H54 (cell line): ENCODE measurements at regions not wholly inside any gene's neighbourhood (a gene's known extent, or its start where the extent isn't known, plus 50 kb on each side); places are given as distances from the start of the nearest gene placed in this dataset.

Experiments
- DNase-seq: peaks from one replicate; pipeline ENCODE4 v3.0.0; 2011; ENCODE audit warnings: low spot score, mixed read lengths; ENCODE audit not compliant: insufficient read length
- FAIRE-seq: peaks from 3 replicates; lab custom pipeline; 2011; peaks lifted over from hg19 to GRCh38; lab: Jason Lieb, UNC
- POLR2A ChIP-seq: IDR thresholded peaks from 2 replicates; pipeline ENCODE4 v1.6.1; 2011; ENCODE audit warnings: low read depth, mild to moderate bottlenecking, low read length

DNA sequence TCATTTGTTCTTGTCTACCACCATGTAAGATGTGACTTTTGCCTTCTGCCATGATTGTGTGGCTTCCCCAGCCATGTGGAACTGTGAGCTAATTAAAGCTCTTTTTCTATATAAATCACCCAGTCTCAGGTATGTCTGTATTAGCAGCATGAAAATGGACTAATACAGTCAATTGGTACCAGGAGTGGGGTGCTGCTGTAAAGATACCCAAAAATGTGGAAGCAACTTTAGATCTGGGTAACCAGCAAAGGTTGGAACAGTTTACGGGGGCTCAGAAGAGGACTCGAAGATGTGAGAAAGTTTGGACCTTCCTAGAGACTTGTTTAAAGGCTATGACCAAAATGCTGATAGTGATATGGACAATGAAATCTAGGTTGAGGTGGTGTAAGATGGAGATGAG is 488.9 kb downstream of the ISL1 start:
- FAIRE-seq, result no peak
- DNase-seq, result no peak
- TF ChIP-seq POLR2A, result no peak

DNA sequence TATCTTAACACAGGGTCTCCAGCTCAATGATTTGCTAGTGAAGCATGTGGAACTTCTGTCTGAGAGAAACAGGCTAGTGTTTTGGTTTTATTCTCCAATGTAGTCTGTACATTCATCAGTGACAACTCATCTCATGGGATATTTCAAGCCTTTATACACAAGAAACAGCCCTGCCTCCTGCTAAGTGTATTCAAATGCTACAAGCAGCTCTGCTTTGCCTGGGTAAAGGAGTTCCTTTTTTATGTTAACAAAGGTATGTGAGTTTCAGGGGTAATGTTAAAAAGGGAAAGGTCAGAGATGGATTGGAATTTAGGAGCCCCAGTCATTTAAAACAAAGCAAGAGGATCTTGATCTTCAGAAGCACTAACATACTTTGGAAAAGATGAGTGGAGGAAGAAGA is 498.7 kb downstream of the ISL1 start:
- FAIRE-seq (no peak), DNase-seq (no peak)
- TF ChIP-seq POLR2A, result no peak

DNA sequence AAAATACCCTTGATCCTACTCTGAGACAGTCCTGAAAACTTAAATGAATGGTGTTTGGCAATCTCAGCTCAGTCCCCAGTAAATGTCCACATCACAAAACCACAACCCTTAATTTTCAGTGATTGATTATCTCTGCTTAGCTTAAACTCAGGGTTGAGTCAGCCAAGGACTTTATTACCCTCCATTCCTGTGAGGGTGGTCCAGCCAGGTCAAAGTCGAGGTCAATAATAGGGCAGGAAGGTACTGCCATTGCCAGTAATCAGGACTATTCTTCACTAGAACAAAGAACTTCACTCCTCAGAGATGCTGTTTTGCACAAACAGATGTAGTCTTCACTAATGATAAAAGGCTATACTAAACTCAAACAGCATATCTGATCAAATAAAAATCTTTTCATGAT is 499.4 kb downstream of the ISL1 start:
- no peak for TF ChIP-seq POLR2A
- no peak for DNase-seq
- no peak for FAIRE-seq

DNA sequence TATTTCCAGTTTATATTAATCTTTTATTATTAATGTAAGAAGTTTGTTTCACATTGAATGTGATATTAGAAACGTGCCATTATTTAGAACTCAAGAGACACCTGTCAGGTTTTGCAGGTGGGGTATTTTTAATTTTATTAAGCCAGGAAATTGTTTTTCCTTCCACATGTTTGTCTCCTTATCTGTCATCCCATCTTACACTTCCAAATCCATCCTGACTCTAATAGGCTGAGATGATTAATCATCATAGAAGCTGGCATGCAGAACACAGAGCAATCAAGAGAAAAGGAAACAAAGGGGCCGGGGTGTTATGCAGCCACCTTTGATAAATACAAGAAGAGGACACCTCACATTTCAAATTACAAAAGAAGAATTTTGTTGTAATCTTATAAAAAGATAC is 506.5 kb downstream of the ISL1 start:
- no peak for FAIRE-seq
- TF ChIP-seq POLR2A, result no peak

DNA sequence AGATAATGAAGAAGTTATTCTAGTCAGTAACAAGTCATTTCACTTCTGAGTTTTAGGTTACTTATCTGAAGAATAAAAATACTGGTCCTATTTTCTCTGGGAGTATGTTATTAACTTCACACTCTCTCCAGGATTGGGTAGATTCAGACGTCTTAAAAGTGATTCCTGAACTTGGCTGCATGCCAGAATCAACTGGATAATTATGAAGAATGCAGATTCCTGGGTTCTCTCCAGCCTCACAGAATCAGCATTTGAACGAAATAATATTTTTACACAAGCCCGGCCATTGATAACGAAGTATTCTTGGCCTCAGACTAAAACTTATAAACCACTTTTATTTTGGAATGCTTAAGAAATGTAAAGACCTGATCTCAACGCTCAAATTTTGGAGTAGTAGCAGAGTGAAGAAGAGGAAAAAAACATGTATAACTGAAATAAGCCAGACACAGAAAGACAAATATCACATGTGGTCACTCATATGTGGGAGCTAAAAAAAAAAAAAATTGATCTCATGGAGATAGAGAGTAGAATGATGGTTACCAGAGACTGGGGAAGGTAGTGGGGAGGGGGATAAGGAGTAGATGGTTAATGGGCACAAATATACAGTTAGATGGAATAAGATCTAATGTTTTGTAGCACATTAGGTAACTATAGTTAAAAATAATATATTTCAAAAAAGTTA is 507.3 kb downstream of the ISL1 start:
- TF ChIP-seq POLR2A, result no peak
- DNase-seq, result no peak
- no peak for FAIRE-seq

More for the DNA sequence above, 506.5 kb downstream of the ISL1 start:
- DNase-seq, result no peak

DNA sequence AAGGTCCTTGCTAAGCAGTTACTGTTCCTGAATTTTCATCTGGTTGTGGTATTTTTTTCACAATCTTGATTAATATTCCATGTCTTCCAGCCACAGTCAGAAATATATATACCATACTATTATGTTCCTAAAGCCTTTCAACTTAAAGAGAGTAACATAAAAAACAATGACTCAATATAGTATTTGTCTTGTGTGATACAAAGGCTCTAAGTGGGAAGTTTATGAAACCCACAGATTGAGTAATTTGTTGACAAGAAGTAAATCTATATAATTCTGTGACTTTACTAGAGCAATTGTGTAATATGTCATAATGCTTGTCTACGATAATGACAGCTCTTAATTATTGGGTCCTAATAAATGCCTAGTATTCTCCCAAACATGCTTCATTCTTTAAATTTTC is 509.4 kb downstream of the ISL1 start:
- FAIRE-seq (no peak), DNase-seq (no peak)
- no peak for TF ChIP-seq POLR2A

DNA sequence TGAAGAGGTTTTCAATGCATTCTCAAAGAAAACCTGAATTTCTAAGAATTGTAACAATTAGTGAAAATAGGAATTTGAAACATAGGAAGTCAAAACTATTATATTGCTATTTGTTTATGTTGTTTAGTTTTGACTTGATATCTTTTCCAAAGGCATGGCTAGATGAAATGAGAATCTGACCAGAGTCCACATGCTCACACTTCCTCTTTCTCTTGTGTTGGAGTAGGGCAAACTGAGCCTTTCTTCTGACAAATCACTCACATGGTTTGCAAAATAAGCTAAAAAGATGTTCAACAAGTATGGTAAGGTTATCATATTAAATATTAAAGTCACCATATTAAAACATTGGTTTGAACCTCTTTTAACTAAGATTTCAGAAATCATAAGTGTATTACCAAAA is 512.6 kb downstream of the ISL1 start:
- FAIRE-seq, result no peak
- no peak for TF ChIP-seq POLR2A
- DNase-seq, result no peak

DNA sequence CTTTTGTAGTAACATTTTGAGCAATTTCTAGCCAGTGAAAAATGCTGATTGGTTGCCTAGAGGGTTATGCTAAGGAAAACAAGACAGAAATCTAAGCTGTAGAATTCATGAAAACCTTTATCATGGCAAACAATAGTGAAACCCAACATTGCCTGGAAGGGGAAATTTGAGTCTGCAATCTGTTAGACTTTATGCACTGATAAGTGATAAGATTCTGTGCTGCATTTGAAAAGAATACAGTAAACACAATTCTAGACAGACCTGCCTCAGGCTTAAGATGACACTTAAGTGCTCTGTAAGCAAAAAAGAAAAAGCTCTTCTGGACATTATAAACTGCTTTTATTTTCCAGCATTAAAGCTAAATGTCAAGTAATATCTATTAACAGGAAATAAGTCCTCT is 519.3 kb downstream of the ISL1 start:
- DNase-seq (no peak), FAIRE-seq (no peak)
- TF ChIP-seq POLR2A, result no peak

DNA sequence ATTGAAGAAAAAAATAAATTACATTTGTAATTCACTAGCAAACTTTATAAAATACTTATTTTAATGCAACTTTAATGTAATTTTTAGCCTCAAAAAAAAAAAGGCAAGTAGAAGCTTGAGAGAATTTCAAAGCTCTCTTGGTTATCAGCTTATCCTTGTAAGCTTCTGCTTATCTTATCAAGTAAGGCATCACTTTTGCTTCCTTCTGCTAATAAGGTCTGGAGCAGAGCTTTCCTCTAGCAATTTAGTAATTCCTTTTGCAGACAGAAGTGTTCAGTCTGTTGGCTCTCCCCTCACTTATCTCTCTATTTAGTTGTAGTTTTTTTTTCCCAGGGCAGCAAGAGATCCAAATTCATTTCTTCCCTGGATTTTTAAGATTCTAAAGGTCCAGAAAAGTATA is 525.0 kb downstream of the ISL1 start:
- FAIRE-seq (no peak), DNase-seq (no peak)
- TF ChIP-seq POLR2A, result no peak

DNA sequence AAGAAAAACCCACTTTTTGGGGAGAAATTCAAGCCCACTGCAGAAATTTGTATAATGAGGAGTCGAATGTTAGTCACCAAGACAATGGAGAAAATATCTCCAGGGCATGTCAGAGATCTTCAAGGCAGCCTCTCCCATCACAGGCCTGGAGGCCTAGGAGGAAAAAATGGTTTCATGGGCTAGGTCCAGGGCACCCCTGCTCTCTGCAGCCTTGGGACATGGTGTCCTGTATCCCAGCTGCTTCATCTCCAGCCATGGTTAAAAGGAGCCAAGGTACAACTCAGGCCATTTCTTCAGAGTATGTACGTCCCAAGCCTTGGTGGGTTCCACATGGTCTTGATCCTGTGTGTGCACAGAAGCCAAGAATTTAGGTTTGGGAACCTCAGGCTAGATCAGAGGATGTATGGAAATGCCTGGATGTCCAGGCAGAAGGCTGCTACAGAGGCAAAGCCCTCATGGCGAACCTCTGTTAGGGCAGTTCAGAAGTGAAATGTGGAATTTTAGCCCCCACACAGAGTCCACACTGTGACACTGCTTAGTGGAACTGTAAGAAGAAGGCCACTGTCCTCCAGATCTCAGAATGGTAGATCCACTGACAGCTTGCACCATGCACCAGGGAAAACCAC is 561.4 kb downstream of the ISL1 start:
- TF ChIP-seq POLR2A, result no peak
- FAIRE-seq, result no peak
- no peak for DNase-seq

DNA sequence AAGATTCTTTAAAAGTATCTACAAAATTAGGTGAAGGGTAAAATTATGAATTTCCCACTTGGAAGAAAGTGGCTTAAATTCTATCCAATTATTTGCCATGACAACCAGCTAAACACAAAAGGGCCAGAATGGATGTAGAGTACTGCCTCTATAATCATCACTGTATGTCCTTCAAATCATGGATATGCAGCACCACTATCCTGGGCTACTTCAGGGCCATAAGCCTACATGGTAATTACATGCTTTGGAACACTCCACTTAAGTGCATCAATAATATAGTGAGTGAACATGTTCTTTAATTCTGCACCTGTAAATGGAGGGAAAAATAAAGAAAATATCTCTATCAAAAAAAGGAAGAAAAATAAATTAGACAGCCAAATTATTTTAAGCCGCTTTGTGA is 575.2 kb downstream of the ISL1 start:
- DNase-seq, result no peak
- FAIRE-seq, result no peak
- no peak for TF ChIP-seq POLR2A

DNA sequence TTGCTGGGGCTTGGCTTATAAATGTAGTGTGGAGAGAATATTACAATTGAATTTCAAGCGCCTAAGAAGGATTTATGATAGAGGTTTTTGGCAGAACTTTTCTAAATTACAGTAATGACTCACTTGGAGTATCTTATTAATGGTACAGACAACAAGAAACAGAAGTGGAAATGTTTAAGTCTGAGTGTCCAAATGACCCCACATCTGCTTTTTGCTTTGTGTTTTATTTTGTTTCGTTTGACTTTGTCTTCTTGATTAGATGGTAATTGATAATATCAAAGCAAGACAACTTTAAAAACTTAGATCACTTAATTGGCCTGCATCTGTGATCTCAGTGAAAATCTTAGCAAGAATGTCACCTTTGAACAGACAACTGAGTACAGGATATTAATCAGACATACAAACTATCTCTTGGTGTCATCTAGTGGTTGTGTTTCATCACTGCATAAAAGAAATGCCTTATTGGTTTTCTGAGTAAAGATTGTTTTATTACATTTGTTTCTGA is 577.4 kb downstream of the ISL1 start:
- FAIRE-seq, result no peak
- no peak for DNase-seq

DNA sequence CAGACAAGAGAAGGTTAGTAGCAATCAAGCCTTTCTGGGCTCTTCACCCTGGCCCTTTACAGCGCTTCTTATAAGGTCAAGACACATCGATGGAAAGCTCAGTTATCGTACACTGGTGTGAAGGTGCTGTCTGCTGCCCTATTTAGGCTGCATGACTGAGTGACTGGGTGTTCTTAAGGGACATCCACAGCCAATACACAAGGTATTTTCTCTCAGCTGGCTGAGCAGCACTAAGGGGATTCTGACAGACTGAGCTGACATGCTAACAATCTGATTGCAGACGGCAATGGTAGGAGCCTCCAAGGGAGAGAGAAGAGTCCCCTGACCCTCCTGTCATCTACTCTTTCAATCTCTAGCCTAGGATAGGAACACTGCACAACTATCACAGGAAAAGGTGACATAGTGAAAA is 577.9 kb downstream of the ISL1 start:
- DNase-seq, result no peak
- no peak for FAIRE-seq
- no peak for TF ChIP-seq POLR2A

More for the DNA sequence above, 577.4 kb downstream of the ISL1 start:
- TF ChIP-seq POLR2A, result no peak

DNA sequence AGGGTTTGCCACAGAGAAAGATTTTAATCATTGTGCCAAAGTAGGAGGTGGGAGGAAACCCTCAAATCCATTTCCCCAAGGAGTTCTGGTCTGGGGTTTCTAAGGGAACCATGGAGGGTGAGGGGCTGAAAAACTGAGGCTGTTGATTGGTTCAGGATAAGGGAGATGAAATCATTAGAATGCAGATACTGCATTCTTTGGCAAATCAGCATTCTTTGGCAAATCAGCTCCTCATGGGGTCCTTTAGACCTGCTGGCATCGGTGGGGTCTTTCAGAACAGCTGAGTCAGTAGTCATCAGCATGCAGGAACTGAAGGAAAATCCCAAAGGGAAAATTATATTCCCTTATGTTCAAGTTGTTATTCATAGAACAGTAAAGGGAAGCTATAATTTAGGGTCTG is 585.5 kb downstream of the ISL1 start:
- no peak for TF ChIP-seq POLR2A
- no peak for FAIRE-seq
- DNase-seq, result no peak

DNA sequence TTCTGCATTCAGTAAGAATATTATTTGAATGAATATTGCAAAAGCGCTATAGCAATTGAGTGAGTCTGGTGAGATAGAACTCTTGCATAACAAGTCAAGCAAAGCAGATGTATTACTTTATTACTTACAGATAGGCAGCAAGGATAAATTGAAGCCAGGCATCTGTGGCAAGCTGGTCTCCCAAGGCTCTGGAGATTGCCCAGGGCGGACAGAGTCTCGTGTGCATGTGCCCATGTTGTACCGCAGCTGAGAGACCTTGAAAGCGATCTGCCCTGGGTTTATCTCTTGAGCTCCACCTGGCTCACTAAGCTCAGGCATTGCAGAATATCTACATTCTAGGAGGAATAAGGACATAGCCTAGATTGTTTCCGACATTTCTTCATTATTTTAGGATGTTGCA is 591.6 kb downstream of the ISL1 start:
- FAIRE-seq (no peak), DNase-seq (no peak)
- no peak for TF ChIP-seq POLR2A
